A673 (cell line): ENCODE measurements at regions not wholly inside any gene's neighbourhood (a gene's known extent, or its start where the extent isn't known, plus 50 kb on each side); places are given as distances from the start of the nearest gene placed in this dataset.

ENCODE experiments used
- EZH2 ChIP-seq: fragments of 200-600 bp; sonication (generic); IDR thresholded peaks from 2 replicates; pipeline ENCODE4 v1.6.1; 2017; ENCODE audit warnings: borderline replicate concordance, low read depth, mild to moderate bottlenecking, mixed read lengths, antibody characterized with exemption, low read length; ENCODE audit not compliant: poor library complexity, severe bottlenecking
- TF ChIP-seq, protein P1 (sequence below): fragments of 300-800, 200-600 bp; sonication (generic); conservative IDR thresholded peaks from 2 replicates; pipeline ENCODE4 v1.5.1; 2017; ENCODE audit warnings: low read depth, mild to moderate bottlenecking, antibody characterized with exemption, low read length, moderate library complexity, mixed read lengths

- TF ChIP-seq EZH2: no peak
- TF ChIP-seq, protein P1, sequence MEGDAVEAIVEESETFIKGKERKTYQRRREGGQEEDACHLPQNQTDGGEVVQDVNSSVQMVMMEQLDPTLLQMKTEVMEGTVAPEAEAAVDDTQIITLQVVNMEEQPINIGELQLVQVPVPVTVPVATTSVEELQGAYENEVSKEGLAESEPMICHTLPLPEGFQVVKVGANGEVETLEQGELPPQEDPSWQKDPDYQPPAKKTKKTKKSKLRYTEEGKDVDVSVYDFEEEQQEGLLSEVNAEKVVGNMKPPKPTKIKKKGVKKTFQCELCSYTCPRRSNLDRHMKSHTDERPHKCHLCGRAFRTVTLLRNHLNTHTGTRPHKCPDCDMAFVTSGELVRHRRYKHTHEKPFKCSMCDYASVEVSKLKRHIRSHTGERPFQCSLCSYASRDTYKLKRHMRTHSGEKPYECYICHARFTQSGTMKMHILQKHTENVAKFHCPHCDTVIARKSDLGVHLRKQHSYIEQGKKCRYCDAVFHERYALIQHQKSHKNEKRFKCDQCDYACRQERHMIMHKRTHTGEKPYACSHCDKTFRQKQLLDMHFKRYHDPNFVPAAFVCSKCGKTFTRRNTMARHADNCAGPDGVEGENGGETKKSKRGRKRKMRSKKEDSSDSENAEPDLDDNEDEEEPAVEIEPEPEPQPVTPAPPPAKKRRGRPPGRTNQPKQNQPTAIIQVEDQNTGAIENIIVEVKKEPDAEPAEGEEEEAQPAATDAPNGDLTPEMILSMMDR: no peak
Observed at GRCh38 chrX:146278381-146278780, 460.8 kb downstream of the SLITRK2 start.
